Omental fat pad (tissue), 3 donors: ENCODE measurements at regions not wholly inside any gene's neighbourhood (a gene's known extent, or its start where the extent isn't known, plus 50 kb on each side); places are given as distances from the start of the nearest gene placed in this dataset.

Experiments
- ATAC-seq: fragments of 150-250 bp; one replicate; pipeline ENCODE4 v1.9.1; 2016; ENCODE audit warnings: mild to moderate bottlenecking, moderate library complexity; ENCODE audit not compliant: low FRiP score
- DNase-seq: peaks from one replicate; pipeline ENCODE4 v3.0.0-alpha.2; 2019; ENCODE audit warnings: low spot score
- TF ChIP-seq, protein P1 (sequence below), 3 donors: fragments of 450-650 bp; IDR thresholded peaks; one replicate each; pipeline ENCODE4 v1.5.1; 2016 to 2017; ENCODE audit warnings: antibody characterized with exemption in 3 of 3, mild to moderate bottlenecking in 3 of 3, moderate library complexity in 2 of 3

GRCh38 chr4:37015391-37015790, 229.2 kb upstream of the NWD2 start:
- TF ChIP-seq, protein P1, sequence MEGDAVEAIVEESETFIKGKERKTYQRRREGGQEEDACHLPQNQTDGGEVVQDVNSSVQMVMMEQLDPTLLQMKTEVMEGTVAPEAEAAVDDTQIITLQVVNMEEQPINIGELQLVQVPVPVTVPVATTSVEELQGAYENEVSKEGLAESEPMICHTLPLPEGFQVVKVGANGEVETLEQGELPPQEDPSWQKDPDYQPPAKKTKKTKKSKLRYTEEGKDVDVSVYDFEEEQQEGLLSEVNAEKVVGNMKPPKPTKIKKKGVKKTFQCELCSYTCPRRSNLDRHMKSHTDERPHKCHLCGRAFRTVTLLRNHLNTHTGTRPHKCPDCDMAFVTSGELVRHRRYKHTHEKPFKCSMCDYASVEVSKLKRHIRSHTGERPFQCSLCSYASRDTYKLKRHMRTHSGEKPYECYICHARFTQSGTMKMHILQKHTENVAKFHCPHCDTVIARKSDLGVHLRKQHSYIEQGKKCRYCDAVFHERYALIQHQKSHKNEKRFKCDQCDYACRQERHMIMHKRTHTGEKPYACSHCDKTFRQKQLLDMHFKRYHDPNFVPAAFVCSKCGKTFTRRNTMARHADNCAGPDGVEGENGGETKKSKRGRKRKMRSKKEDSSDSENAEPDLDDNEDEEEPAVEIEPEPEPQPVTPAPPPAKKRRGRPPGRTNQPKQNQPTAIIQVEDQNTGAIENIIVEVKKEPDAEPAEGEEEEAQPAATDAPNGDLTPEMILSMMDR (IDR thresholded peaks at IDR 0.05), result no peak
- DNase-seq (no peak), ATAC-seq (no peak)

GRCh38 chr4:37023504-37023903, 221.0 kb upstream of the NWD2 start:
- no peak for ATAC-seq
- TF ChIP-seq, protein P1 (IDR thresholded peaks at IDR 0.05), result no peak
- no peak for DNase-seq

DNA sequence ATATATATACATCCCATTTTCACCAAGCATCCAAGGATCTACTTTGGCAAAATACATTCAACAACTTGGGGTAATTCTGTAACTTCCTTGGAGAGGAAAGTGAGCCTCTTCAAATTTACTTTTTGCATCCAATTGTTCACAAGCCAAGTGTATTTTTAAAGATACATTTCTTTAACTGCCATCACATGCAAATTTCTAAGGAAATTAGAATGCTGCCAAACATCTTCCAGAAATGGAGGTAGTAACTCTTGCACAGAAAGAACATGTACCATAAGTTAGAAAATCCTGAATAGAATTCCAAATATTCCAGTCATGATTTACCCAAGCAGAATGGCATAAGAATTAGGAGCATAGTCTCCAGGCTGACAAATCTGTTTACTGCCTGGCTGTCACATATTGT, 220.5 kb upstream of the NWD2 start:
- TF ChIP-seq, protein P1 (IDR thresholded peaks at IDR 0.05), result no peak
- DNase-seq (no peak), ATAC-seq (no peak)

GRCh38 chr4:37040816-37041215, 203.7 kb upstream of the NWD2 start:
- no peak for DNase-seq
- TF ChIP-seq, protein P1 (IDR thresholded peaks at IDR 0.05), result no peak
- no peak for ATAC-seq

GRCh38 chr4:37043342-37043741, 201.2 kb upstream of the NWD2 start:
- TF ChIP-seq, protein P1 (IDR thresholded peaks at IDR 0.05), result no peak
- DNase-seq (no peak), ATAC-seq (no peak)

DNA sequence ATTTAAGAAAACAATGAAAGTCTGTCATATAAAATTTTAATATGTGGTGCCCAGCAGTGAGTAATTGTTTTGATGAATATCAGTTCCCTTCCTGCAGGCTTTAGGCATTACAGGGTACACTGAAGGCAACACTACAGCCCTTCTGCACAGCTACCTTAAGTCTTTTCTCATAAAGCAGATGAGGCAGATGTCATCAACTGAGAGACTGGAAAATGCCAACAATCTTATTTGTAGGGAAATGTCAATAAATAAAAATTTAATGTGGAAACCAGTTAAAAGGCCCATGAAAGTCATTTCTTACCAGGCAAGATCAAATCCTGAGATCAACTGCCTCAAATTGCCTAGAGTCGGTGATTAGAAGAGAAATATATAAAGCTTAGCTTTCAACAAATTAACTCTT, 193.4 kb upstream of the NWD2 start:
- DNase-seq (no peak), ATAC-seq (no peak)
- TF ChIP-seq, protein P1 (IDR thresholded peaks at IDR 0.05), result no peak

DNA sequence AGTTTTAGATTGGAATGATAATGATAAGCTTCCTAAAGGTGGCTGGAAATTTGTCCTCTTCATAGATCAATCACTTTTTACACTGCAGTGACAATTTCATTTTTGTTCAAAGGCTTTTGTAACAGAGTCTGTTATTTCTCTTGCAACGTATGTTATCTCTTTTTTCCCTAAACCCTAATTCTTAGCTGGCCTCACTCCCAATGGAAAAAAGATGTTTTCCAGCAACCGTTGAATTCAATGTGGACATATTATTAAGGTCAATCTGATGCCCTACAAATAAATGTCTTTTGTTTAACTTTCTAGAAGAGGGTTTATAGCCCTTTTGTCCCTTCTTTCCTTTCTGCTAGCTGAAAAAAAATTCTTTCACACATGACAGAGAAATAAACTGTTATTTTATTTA, 192.7 kb upstream of the NWD2 start:
- DNase-seq, result no peak
- TF ChIP-seq, protein P1 (IDR thresholded peaks at IDR 0.05), result no peak
- ATAC-seq, result no peak
